SK-N-MC (cell line): ENCODE measurements at regions not wholly inside any gene's neighbourhood (a gene's known extent, or its start where the extent isn't known, plus 50 kb on each side); places are given as distances from the start of the nearest gene placed in this dataset.

Source experiments
- EZH2 ChIP-seq: fragments of 200-600 bp; sonication (generic); IDR thresholded peaks from one replicate; pipeline ENCODE4 v1.6.1; 2017; ENCODE audit warnings: antibody characterized with exemption
- POLR2AphosphoS5 ChIP-seq: IDR thresholded peaks from 2 replicates; pipeline ENCODE4 v1.6.1; 2012; ENCODE audit warnings: mild to moderate bottlenecking, low read depth, low read length, borderline replicate concordance

DNA sequence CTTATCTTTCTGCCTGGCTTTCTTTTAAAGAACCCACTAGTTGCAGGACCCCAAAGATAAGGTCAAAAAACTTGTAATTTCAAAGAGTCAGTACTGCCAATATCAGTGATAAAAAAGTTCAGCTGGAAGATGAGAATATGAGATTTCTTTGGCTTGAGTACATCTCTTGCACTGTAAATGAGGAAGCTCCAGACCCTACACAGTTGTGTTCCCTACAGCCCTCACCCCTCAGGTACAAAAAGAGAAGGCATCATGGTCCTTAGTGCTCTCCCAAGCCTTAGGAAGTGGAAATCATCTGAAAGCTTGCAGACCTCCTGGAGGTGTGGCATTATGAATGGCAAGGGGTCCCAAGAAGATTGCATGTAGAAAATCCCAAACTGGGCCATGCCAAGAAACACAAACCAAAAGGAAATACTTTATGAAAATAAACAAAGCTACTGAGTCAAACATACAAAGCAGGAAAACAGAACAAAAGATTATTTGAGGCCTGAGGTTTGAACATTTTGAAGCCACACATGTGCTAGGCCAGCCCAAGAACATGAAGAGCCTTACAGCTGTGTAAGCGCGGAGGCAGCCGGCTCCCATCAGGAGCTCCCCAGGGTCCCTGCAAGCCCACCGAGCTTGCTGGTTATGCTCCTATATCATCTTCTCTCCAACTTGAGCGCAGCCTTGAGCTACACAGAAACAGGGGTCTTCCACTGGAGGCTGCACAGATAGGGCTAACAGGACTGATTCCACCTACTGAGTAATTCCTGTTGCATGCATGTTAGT, 217.0 kb downstream of the OSR1 start:
- TF ChIP-seq EZH2 (no peak), POLR2AphosphoS5 (no peak)
